Testis (tissue), 2 donors: ENCODE measurements at regions not wholly inside any gene's neighbourhood (a gene's known extent, or its start where the extent isn't known, plus 50 kb on each side); places are given as distances from the start of the nearest gene placed in this dataset.

Source experiments
- DNase-seq: peaks from one replicate; pipeline ENCODE4 v3.0.0-alpha.2; 2019
- H3K27ac ChIP-seq, 2 donors: fragments of 200-600 bp; sonication (generic); one replicate each; pipeline ENCODE4 v1.5.1; 2019
- H3K27me3 ChIP-seq: fragments of 200-600 bp; sonication (generic); one replicate; pipeline ENCODE4 v1.5.1; 2019
- H3K36me3 ChIP-seq: fragments of 200-600 bp; sonication (generic); one replicate; pipeline ENCODE4 v1.5.1; 2017; ENCODE audit warnings: low read depth; ENCODE audit errors: missing control alignments
- H3K4me1 ChIP-seq: fragments of 200-600 bp; sonication (generic); one replicate; pipeline ENCODE4 v1.5.1; 2019
- H3K4me3 ChIP-seq, 2 donors: fragments of 200-600 bp; sonication (generic); one replicate each; pipeline ENCODE4 v1.5.1; 2017 to 2019
- H3K9me3 ChIP-seq: fragments of 200-600 bp; sonication (generic); one replicate; pipeline ENCODE4 v1.5.1; 2017
- POLR2A ChIP-seq: fragments of 450-650 bp; IDR thresholded peaks from one replicate; pipeline ENCODE4 v1.6.1; 2017; ENCODE audit warnings: antibody characterized with exemption, mild to moderate bottlenecking, moderate library complexity
- WGBS, 2 donors: methylation state at CpG; one replicate each; pipeline ENCODE4 v1.1.5; 2018; 5-methylcytosine and 5-hydroxymethylcytosine counted together
- intact Hi-C: fragments of 100-400 bp; cut with DNase I; formaldehyde crosslinking; loops from one replicate; pipeline ENCODE4 v1.15.1; 2023; ENCODE audit warnings: low total_unique reads
- TF ChIP-seq, protein P1 (sequence below), 3 experiments: fragments of 450-650 bp in 2 of 3; fragments of 200-600 bp in 1 of 3; sonication (generic) in 1 of 3; IDR thresholded peaks; one replicate each; pipeline ENCODE4 v1.5.1; 2016 to 2019; ENCODE audit warnings: antibody characterized with exemption in 3 of 3, mild to moderate bottlenecking in 2 of 3, moderate library complexity in 1 of 3

DNA sequence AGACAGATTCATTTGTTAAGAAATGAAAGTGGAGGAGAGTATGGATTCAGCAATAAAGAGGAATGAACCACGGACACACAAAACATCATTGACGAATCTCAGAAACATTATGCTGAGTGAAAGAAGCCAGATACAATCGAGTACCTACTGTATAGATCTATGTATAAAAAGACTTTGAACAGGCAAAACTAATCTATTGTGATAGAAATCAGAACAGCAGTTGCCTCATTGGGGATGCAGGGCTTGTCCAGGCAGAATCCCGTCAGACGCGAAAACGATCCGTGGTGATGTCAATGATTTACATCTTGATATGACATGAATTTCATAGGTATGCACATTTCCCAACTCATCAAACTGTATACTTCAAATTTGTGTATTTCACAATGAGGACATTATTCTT lies 265.2 kb downstream of the CBLN4 start:
- WGBS, 2 donors, result 84 to 91% methylated on average over 8 of the region's 8 CpGs

DNA sequence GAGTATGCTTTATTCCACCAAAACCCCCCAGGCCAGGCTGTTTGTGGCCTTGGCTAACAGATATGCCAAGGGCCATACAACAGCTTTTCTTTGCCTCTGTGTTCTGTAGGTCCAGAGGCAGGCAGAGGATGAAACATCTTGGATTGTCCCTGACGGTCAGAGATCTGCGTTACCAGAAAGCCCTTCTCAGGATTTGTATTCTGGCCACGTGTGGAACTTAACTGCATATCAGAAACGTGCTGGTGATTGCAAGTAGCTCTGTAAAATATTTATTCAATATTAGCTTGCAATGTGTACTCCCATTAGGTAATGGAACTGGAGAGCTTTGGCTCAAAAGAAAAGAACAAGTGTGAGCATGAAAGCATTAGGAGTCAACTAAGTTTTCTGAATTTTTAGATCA lies 275.0 kb downstream of the CBLN4 start:
- TF ChIP-seq POLR2A, result no peak
- TF ChIP-seq, protein P1, sequence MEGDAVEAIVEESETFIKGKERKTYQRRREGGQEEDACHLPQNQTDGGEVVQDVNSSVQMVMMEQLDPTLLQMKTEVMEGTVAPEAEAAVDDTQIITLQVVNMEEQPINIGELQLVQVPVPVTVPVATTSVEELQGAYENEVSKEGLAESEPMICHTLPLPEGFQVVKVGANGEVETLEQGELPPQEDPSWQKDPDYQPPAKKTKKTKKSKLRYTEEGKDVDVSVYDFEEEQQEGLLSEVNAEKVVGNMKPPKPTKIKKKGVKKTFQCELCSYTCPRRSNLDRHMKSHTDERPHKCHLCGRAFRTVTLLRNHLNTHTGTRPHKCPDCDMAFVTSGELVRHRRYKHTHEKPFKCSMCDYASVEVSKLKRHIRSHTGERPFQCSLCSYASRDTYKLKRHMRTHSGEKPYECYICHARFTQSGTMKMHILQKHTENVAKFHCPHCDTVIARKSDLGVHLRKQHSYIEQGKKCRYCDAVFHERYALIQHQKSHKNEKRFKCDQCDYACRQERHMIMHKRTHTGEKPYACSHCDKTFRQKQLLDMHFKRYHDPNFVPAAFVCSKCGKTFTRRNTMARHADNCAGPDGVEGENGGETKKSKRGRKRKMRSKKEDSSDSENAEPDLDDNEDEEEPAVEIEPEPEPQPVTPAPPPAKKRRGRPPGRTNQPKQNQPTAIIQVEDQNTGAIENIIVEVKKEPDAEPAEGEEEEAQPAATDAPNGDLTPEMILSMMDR (IDR thresholded peaks at IDR 0.05), result no peak
- Histone ChIP-seq H3K4me3 (no peak overlapping the region), H3K4me1 (no peaks in the 10 kb centered on the region), H3K36me3 (no peaks in the 10 kb centered on the region), H3K27ac (no peak overlapping the region), H3K9me3 (no peaks in the 10 kb centered on the region), H3K27me3 (no peaks in the 10 kb centered on the region)
- intact Hi-C loops, result no loop called here
- WGBS, 2 donors, result 58 to 61% methylated on average over 4 of the region's 4 CpGs
- no peak for DNase-seq

More for the DNA sequence above, 265.2 kb downstream of the CBLN4 start:
- no peaks in the 10 kb centered on the region for H3K9me3 ChIP-seq
- no peak for DNase-seq
- no peaks in the 10 kb centered on the region for H3K27me3 ChIP-seq
- no peaks in the 10 kb centered on the region for H3K4me1 ChIP-seq
- H3K36me3 ChIP-seq, result no peaks in the 10 kb centered on the region
- TF ChIP-seq POLR2A, result no peak
- TF ChIP-seq, protein P1 (IDR thresholded peaks at IDR 0.05), result no peak
- no peak overlapping the region for H3K27ac ChIP-seq
- no peak overlapping the region for H3K4me3 ChIP-seq
- intact Hi-C loops, result no loop called here

DNA sequence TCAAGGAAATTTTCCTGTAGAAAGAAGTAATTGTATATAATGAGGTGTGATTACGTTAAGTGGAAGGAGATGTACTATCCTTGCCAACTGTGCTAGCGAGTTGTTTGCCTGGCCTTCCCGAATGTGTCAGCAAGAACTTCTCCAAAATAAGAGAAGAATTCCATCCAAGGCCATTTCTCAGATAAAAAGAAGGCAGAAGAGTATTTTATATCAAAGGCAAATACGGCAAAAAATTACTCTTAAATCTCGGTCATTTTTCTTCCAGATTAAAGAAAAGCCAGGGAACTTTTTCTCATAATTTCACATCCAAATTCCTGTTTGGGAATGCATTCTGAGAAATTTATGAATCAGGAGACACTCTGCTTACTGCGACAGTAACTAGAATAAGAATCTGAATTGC lies 290.6 kb downstream of the CBLN4 start:
- TF ChIP-seq POLR2A, result no peak
- TF ChIP-seq, protein P1 (IDR thresholded peaks at IDR 0.05), result no peak
- Histone ChIP-seq H3K27me3 (no peaks in the 10 kb centered on the region), H3K4me3 (no peak overlapping the region), H3K36me3 (no peaks in the 10 kb centered on the region), H3K27ac (peak overlapping the region in 1 of 2 donors; percentile 47), H3K4me1 (peaks cover 15% of the 10 kb centered on the region), H3K9me3 (no peaks in the 10 kb centered on the region)
- 18 to 41% methylated on average over 6 of the region's 6 CpGs for WGBS, 2 donors
- DNase-seq, result peak; percentile 19
- intact Hi-C loops, result no loop called here

DNA sequence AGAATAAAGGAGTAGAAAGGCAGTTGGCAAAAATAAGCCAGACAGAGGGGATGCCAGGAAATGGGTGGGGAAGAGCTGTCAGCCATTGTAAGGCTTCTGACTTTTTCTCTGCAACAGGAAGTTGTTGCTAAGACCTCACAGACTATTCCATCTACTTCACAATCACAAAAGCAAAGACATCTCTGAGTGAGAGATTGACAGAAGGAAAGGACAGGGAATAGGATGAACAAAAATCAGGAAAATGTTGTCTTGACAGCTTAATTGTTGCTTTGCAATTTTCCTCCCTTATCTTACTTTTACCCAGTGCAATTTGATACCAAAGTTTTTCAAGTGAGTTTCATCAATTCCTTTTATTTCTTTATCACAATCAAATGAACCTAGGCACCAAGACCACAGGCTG lies 291.2 kb downstream of the CBLN4 start:
- Histone ChIP-seq H3K27ac (peak overlapping the region in 1 of 2 donors; percentile 15), H3K36me3 (no peaks in the 10 kb centered on the region), H3K9me3 (no peaks in the 10 kb centered on the region), H3K4me1 (peaks cover 15% of the 10 kb centered on the region), H3K4me3 (no peak overlapping the region), H3K27me3 (no peaks in the 10 kb centered on the region)
- no peak for DNase-seq
- TF ChIP-seq, protein P1 (IDR thresholded peaks at IDR 0.05), result no peak
- no peak for TF ChIP-seq POLR2A
- intact Hi-C loops, result no loop called here

DNA sequence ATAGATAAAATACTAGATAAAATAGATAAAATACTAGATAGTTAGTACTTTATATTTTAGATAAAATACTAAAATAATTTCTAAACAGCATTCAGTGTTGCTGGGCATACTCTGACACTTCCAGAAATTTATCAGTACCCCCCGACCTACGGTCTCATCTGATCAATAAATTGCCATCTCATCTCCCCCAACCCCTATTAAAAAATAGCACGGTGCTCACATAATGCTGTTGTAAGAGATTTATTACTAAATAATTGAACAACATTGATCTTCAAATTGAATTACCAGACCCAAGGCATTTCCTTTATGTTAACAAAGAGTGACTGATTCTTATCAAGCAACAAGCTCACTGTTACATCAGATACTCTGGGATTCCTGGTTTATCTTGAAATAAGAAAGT lies 300.9 kb downstream of the CBLN4 start:
- Histone ChIP-seq H3K36me3 (no peaks in the 10 kb centered on the region), H3K4me1 (no peaks in the 10 kb centered on the region), H3K9me3 (no peaks in the 10 kb centered on the region), H3K27me3 (no peaks in the 10 kb centered on the region), H3K4me3 (no peak overlapping the region), H3K27ac (no peak overlapping the region)
- TF ChIP-seq, protein P1 (IDR thresholded peaks at IDR 0.05), result no peak
- no peak for TF ChIP-seq POLR2A
- no peak for DNase-seq
- intact Hi-C loops, result no loop called here
- 49 to 62% methylated on average over 3 of the region's 3 CpGs for WGBS, 2 donors
